ENCODE measurements at regions not wholly inside any gene's neighbourhood (a gene's known extent, or its start where the extent isn't known, plus 50 kb on each side); places are given as distances from the start of the nearest gene placed in this dataset.

- Histone ChIP-seq H3K9me3 (no peaks in the 10 kb centered on the region), H4K20me1 (no peaks in the 10 kb centered on the region), H3K4me2 (no peak overlapping the region), H3K27ac (no peak overlapping the region), H3K36me3 (no peaks in the 10 kb centered on the region), H3K4me3 (no peak overlapping the region), H3K9ac (no peak overlapping the region), H3K27me3 (no peaks in the 10 kb centered on the region), H3K4me1 (no peaks in the 10 kb centered on the region)
- TF ChIP-seq Cebpa-rat (IDR thresholded peaks at IDR 0.05): no peak
Measured at GRCh38 chr9:95764533-95765319, 110.8 kb upstream of the ERCC6L2 start.

- Histone ChIP-seq H3K36me3 (no peaks in the 10 kb centered on the region), H3K4me3 (no peak overlapping the region), H3K4me2 (no peak overlapping the region), H3K4me1 (no peaks in the 10 kb centered on the region), H3K9me3 (no peaks in the 10 kb centered on the region), H4K20me1 (no peaks in the 10 kb centered on the region), H3K9ac (no peak overlapping the region), H3K27me3 (no peaks in the 10 kb centered on the region), H3K27ac (no peak overlapping the region)
- TF ChIP-seq Cebpa-rat (IDR thresholded peaks at IDR 0.05): no peak
Measured at GRCh38 chr9:95763983-95764382, 111.5 kb upstream of the ERCC6L2 start.

GRCh38 chr9:95763006-95763405, 112.5 kb upstream of the ERCC6L2 start:
- Histone ChIP-seq H3K4me3 (no peak overlapping the region), H3K9ac (no peak overlapping the region), H3K4me1 (no peaks in the 10 kb centered on the region), H3K4me2 (no peak overlapping the region), H3K27me3 (no peaks in the 10 kb centered on the region), H3K27ac (no peak overlapping the region), H3K9me3 (no peaks in the 10 kb centered on the region), H3K36me3 (no peaks in the 10 kb centered on the region), H4K20me1 (no peaks in the 10 kb centered on the region)
- TF ChIP-seq Cebpa-rat (IDR thresholded peaks at IDR 0.05): no peak

GRCh38 chr9:95762322-95762721, 113.2 kb upstream of the ERCC6L2 start:
- Histone ChIP-seq H3K4me2 (no peak overlapping the region), H3K4me3 (no peak overlapping the region), H3K27ac (no peak overlapping the region), H4K20me1 (no peaks in the 10 kb centered on the region), H3K4me1 (no peaks in the 10 kb centered on the region), H3K9ac (no peak overlapping the region), H3K36me3 (no peaks in the 10 kb centered on the region), H3K9me3 (no peaks in the 10 kb centered on the region), H3K27me3 (no peaks in the 10 kb centered on the region)
- TF ChIP-seq Cebpa-rat (IDR thresholded peaks at IDR 0.05): no peak

- Histone ChIP-seq H3K4me2 (no peak overlapping the region), H3K9ac (no peak overlapping the region), H4K20me1 (no peaks in the 10 kb centered on the region), H3K4me1 (no peaks in the 10 kb centered on the region), H3K27ac (no peak overlapping the region), H3K36me3 (no peaks in the 10 kb centered on the region), H3K27me3 (no peaks in the 10 kb centered on the region), H3K9me3 (no peaks in the 10 kb centered on the region), H3K4me3 (no peak overlapping the region)
- no peak for TF ChIP-seq Cebpa-rat (IDR thresholded peaks at IDR 0.05)
Measured at GRCh38 chr9:95760791-95761190, 114.7 kb upstream of the ERCC6L2 start.

- no peaks in the 10 kb centered on the region for H3K9me3 ChIP-seq
- H3K9ac ChIP-seq: no peak overlapping the region
- H3K4me1 ChIP-seq: no peaks in the 10 kb centered on the region
- no peak overlapping the region for H3K4me3 ChIP-seq
- H3K36me3 ChIP-seq: no peaks in the 10 kb centered on the region
- no peaks in the 10 kb centered on the region for H4K20me1 ChIP-seq
- H3K4me2 ChIP-seq: no peak overlapping the region
- no peak overlapping the region for H3K27ac ChIP-seq
- no peaks in the 10 kb centered on the region for H3K27me3 ChIP-seq
- TF ChIP-seq Cebpa-rat (IDR thresholded peaks at IDR 0.05): no peak
Measured at GRCh38 chr9:95757439-95757838, 118.1 kb upstream of the ERCC6L2 start.

GRCh38 chr9:95756986-95757385, 118.5 kb upstream of the ERCC6L2 start:
- H3K36me3 ChIP-seq: no peaks in the 10 kb centered on the region
- H3K4me2 ChIP-seq: no peak overlapping the region
- no peak overlapping the region for H3K4me3 ChIP-seq

GRCh38 chr9:95756101-95756500, 119.4 kb upstream of the ERCC6L2 start:
- TF ChIP-seq Cebpa-rat (IDR thresholded peaks at IDR 0.05): no peak
- H3K4me2 ChIP-seq: no peak overlapping the region
- H3K9ac ChIP-seq: no peak overlapping the region
- H4K20me1 ChIP-seq: no peaks in the 10 kb centered on the region
- H3K27me3 ChIP-seq: no peaks in the 10 kb centered on the region
- no peaks in the 10 kb centered on the region for H3K4me1 ChIP-seq
- H3K9me3 ChIP-seq: no peaks in the 10 kb centered on the region
- no peak overlapping the region for H3K4me3 ChIP-seq
- H3K36me3 ChIP-seq: no peaks in the 10 kb centered on the region
- H3K27ac ChIP-seq: no peak overlapping the region

More at GRCh38 chr9:95756986-95757385, 118.5 kb upstream of the ERCC6L2 start:
- no peaks in the 10 kb centered on the region for H3K9me3 ChIP-seq
- no peaks in the 10 kb centered on the region for H3K27me3 ChIP-seq
- H4K20me1 ChIP-seq: no peaks in the 10 kb centered on the region
- H3K4me1 ChIP-seq: no peaks in the 10 kb centered on the region
- H3K9ac ChIP-seq: no peak overlapping the region
- H3K27ac ChIP-seq: no peak overlapping the region
- TF ChIP-seq Cebpa-rat (IDR thresholded peaks at IDR 0.05): no peak

GRCh38 chr9:95755421-95755730, 120.1 kb upstream of the ERCC6L2 start:
- Histone ChIP-seq H3K4me1 (no peaks in the 10 kb centered on the region), H3K4me3 (no peak overlapping the region), H3K36me3 (no peaks in the 10 kb centered on the region), H3K9me3 (no peaks in the 10 kb centered on the region), H3K27me3 (no peaks in the 10 kb centered on the region), H3K4me2 (no peak overlapping the region), H4K20me1 (no peaks in the 10 kb centered on the region), H3K27ac (no peak overlapping the region), H3K9ac (no peak overlapping the region)
- no peak for TF ChIP-seq Cebpa-rat (IDR thresholded peaks at IDR 0.05)

- Histone ChIP-seq H3K9ac (no peak overlapping the region), H3K27ac (no peak overlapping the region), H4K20me1 (no peaks in the 10 kb centered on the region), H3K4me2 (no peak overlapping the region), H3K4me3 (no peak overlapping the region), H3K36me3 (no peaks in the 10 kb centered on the region), H3K4me1 (no peaks in the 10 kb centered on the region), H3K9me3 (no peaks in the 10 kb centered on the region), H3K27me3 (no peaks in the 10 kb centered on the region)
- TF ChIP-seq Cebpa-rat (IDR thresholded peaks at IDR 0.05): no peak
Measured at GRCh38 chr9:95754533-95755420, 120.7 kb upstream of the ERCC6L2 start.
